Panc1 (cell line): ENCODE measurements at regions not wholly inside any gene's neighbourhood (a gene's known extent, or its start where the extent isn't known, plus 50 kb on each side); places are given as distances from the start of the nearest gene placed in this dataset.

Source experiments
- ATAC-seq: fragments of 200-7000 bp; cut with Tn5 transposase; 2 replicates; pipeline ENCODE4 v1.9.1; 2020; ENCODE audit warnings: mild to moderate bottlenecking, moderate library complexity
- BruUV-seq: library from RNA; stranded (reverse); fragments of 400-500 nt; replicated peaks from 2 replicates; lab custom pipeline; 2021; lab: Mats Ljungman, UMichigan
- CTCF ChIA-PET: fragments of 300-600 bp; sonication (Branson Sonifier 250); formaldehyde crosslinking; loops from one replicate; lab custom pipeline; 2022; ENCODE audit warnings: antibody characterized with exemption; lab: Charles Lee
- POLR2A ChIA-PET: fragments of 300-600 bp; sonication (Branson Sonifier 250); formaldehyde crosslinking; loops from one replicate; lab custom pipeline; 2022; ENCODE audit warnings: antibody characterized with exemption; lab: Charles Lee
- DNase-seq: peaks from one replicate; pipeline ENCODE4 v3.0.0-alpha.2; 2010; ENCODE audit warnings: low read depth, low spot score
- H3K27ac ChIP-seq: 2 replicates; pipeline ENCODE4 v1.5.1; 2011; ENCODE audit warnings: mild to moderate bottlenecking, low read length, inconsistent platforms
- H3K27me3 ChIP-seq: fragments of 200-500 bp; sonication (Bioruptor generic); 2 replicates; pipeline ENCODE4 v1.6.0; 2014; ENCODE audit warnings: low read length, inconsistent platforms; ENCODE audit not compliant: control insufficient read depth, insufficient read depth
- H3K36me3 ChIP-seq: fragments of 200-500 bp; sonication (Bioruptor generic); 2 replicates; pipeline ENCODE4 v1.5.1; 2014; ENCODE audit warnings: inconsistent platforms, mild to moderate bottlenecking, low read length, moderate library complexity; ENCODE audit not compliant: control insufficient read depth, insufficient read depth
- H3K4me1 ChIP-seq: 2 replicates; pipeline ENCODE4 v1.5.1; 2011; ENCODE audit warnings: inconsistent platforms, mild to moderate bottlenecking, low read length, moderate library complexity; ENCODE audit not compliant: control insufficient read depth, insufficient read depth
- H3K4me3 ChIP-seq, 2 experiments: 2 replicates each; pipeline ENCODE4 v1.5.1; 2011 to 2012; ENCODE audit warnings: low read depth in 2 of 2, low read length in 2 of 2, mild to moderate bottlenecking in 2 of 2, inconsistent platforms in 1 of 2, moderate library complexity in 1 of 2
- H3K9me3 ChIP-seq: fragments of 200-500 bp; sonication (Bioruptor generic); 2 replicates; pipeline ENCODE4 v1.5.1; 2014; ENCODE audit warnings: low read depth, mild to moderate bottlenecking, inconsistent platforms, low read length, moderate library complexity; ENCODE audit not compliant: control insufficient read depth, insufficient read depth
- CTCF ChIP-seq: fragments of 450-650 bp; IDR thresholded peaks from 2 replicates; pipeline ENCODE4 v1.5.1; 2017; ENCODE audit warnings: mild to moderate bottlenecking
- POLR2AphosphoS5 ChIP-seq: IDR thresholded peaks from 2 replicates; pipeline ENCODE4 v1.6.1; 2012; ENCODE audit warnings: mild to moderate bottlenecking, low read depth, low read length, moderate library complexity
- REST ChIP-seq, 2 experiments: IDR thresholded peaks; 2 replicates each; pipeline ENCODE4 v1.6.1; 2011 to 2012; ENCODE audit warnings: low read depth in 2 of 2, control low read depth in 1 of 2, low read length in 1 of 2, mild to moderate bottlenecking in 1 of 2, moderate library complexity in 1 of 2; ENCODE audit not compliant: insufficient read depth in 1 of 2
- SIN3A ChIP-seq: IDR thresholded peaks from 2 replicates; pipeline ENCODE4 v1.6.1; 2012; ENCODE audit warnings: low read depth, mild to moderate bottlenecking, low read length, moderate library complexity, borderline replicate concordance; ENCODE audit not compliant: insufficient read depth
- TCF7L2 ChIP-seq: IDR thresholded peaks from 2 replicates; pipeline ENCODE4 v1.6.1; 2011; ENCODE audit warnings: mild to moderate bottlenecking, low read depth, low read length, inconsistent platforms
- in situ Hi-C: cut with HindIII; loops from 2 replicates; pipeline ENCODE4 v1.10.0; 2016; ENCODE audit warnings: low sequenced_read_pairs, low pct_unique_long_range_greater_than_20kb
- intact Hi-C: fragments of 100-400 bp; cut with micrococcal nuclease; formaldehyde crosslinking; loops from one replicate; pipeline ENCODE4 v1.10.0; 2022; ENCODE audit not compliant: unreplicated experiment

- in situ Hi-C loops = no loop called here
- POLR2A ChIA-PET = no interaction called here
- no peaks in the 10 kb centered on the region for H3K9me3 ChIP-seq
- intact Hi-C loops = no loop called here
- H3K36me3 ChIP-seq = no peaks in the 10 kb centered on the region
- CTCF ChIA-PET = no interaction called here
- H3K27me3 ChIP-seq = no peaks in the 10 kb centered on the region
- DNase-seq (no peak), ATAC-seq (no peak)
- TF ChIP-seq SIN3A = no peak
- no peak for TF ChIP-seq POLR2AphosphoS5
- TF ChIP-seq CTCF = no peak
- no peak for TF ChIP-seq REST (IDR thresholded peaks at IDR 0.05; ENCODE audit: insufficient read depth in 1 of 2, low read depth in 2 of 2, low read length in 1 of 2)
- TF ChIP-seq TCF7L2 = no peak
- no peak overlapping the region for H3K27ac ChIP-seq
- H3K4me1 ChIP-seq = no peaks in the 10 kb centered on the region
- no peak overlapping the region for H3K4me3 ChIP-seq
- no TSS peak for BruUV-seq
Observed at GRCh38 chr6:151154418-151154817, 85.3 kb upstream of the AKAP12 start.

- no TSS peak for BruUV-seq
Observed at GRCh38 chr6:151155095-151155494, 84.7 kb upstream of the AKAP12 start.

More at GRCh38 chr6:151155095-151155494, 84.7 kb upstream of the AKAP12 start:
- in situ Hi-C loops (no loop called here), intact Hi-C loops (no loop called here)
- ChIA-PET POLR2A (no interaction called here), CTCF (interaction anchor here (0.8 kb wide), 1 partner anchor 169 kb away, joined by 9 read pairs; no protein-coding TSS in a partner anchor)
- no peak overlapping the region for H3K4me3 ChIP-seq
- ATAC-seq (no peak), DNase-seq (no peak)
- H3K9me3 ChIP-seq = no peaks in the 10 kb centered on the region
- H3K36me3 ChIP-seq = no peaks in the 10 kb centered on the region
- no peaks in the 10 kb centered on the region for H3K27me3 ChIP-seq
- no peaks in the 10 kb centered on the region for H3K4me1 ChIP-seq
- H3K27ac ChIP-seq = no peak overlapping the region
- TF ChIP-seq POLR2AphosphoS5 (no peak), CTCF (no peak), TCF7L2 (no peak), REST (IDR thresholded peaks at IDR 0.05; ENCODE audit: insufficient read depth in 1 of 2, low read depth in 2 of 2, low read length in 1 of 2) (no peak), SIN3A (no peak)
